DND-41 (cell line): ENCODE measurements at regions not wholly inside any gene's neighbourhood (a gene's known extent, or its start where the extent isn't known, plus 50 kb on each side); places are given as distances from the start of the nearest gene placed in this dataset.

ENCODE experiments used
- CTCF ChIP-seq: IDR thresholded peaks from 2 replicates; pipeline ENCODE4 v1.5.1; 2012; ENCODE audit warnings: borderline replicate concordance, low read length, moderate library complexity, mild to moderate bottlenecking; ENCODE audit not compliant: poor library complexity, severe bottlenecking; ENCODE audit errors: extremely low read depth
- EZH2 ChIP-seq: IDR thresholded peaks from 3 replicates; pipeline ENCODE4 v1.6.1; 2012; ENCODE audit warnings: borderline replicate concordance, low read depth, mild to moderate bottlenecking, moderate library complexity, low read length, inconsistent platforms; ENCODE audit not compliant: severe bottlenecking

DNA sequence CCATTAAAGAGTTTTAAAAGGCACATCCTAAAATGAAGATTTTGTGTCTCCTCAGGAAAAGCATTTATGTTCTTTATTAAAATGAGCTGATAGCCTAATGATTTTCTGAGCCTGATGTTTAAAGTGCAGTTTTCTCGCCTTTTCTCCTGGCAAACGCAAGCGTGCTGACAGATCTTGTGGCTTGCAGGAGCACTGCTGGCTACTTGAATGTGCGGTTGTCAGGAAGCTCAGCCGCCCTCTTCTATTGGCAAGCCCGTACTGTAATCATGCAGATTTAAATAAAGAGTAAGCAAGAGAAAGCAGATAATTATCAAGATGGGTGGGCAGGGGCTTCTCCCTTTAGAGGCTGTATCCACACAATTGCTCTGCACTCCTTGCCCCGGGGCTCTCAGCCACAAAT, 139.5 kb upstream of the SPHKAP start:
- TF ChIP-seq CTCF (no peak), EZH2 (no peak)
